ENCODE measurements at regions not wholly inside any gene's neighbourhood (a gene's known extent, or its start where the extent isn't known, plus 50 kb on each side); places are given as distances from the start of the nearest gene placed in this dataset.

- no peaks in the 10 kb centered on the region for H3K27me3 Mint-ChIP-seq (ENCODE audit: low read depth in 3 of 3)
- Histone ChIP-seq H4K20me1 (ENCODE audit: insufficient read depth, low read length) (no peaks in the 10 kb centered on the region), H3K9ac (ENCODE audit: insufficient read depth, low read length, poor library complexity, severe bottlenecking) (no peak overlapping the region), H3K4me1 (ENCODE audit: control insufficient read depth in 1 of 2, insufficient read depth in 2 of 2, low read length in 2 of 2) (no peaks in the 10 kb centered on the region), H3K4me2 (replicated peaks; ENCODE audit: extremely low read depth, low read length, poor library complexity, severe bottlenecking) (no peak overlapping the region), H3K9me3 (replicated peaks in 1 of 2; ENCODE audit: control insufficient read depth in 1 of 2, insufficient read depth in 1 of 2, low read length in 2 of 2) (no peaks in the 10 kb centered on the region), H3K4me3 (replicated peaks in 1 of 3; ENCODE audit: low read depth in 2 of 3, low read length in 3 of 3) (no peak overlapping the region), H3K27me3 (ENCODE audit: control insufficient read depth in 2 of 2, insufficient read depth in 2 of 2, low read length in 2 of 2) (no peaks in the 10 kb centered on the region), H3K79me2 (ENCODE audit: insufficient read depth, low read length) (no peaks in the 10 kb centered on the region), H3K27ac (ENCODE audit: low read depth in 1 of 2, low read length in 2 of 2) (no peak overlapping the region), H2AFZ (ENCODE audit: insufficient read depth, low read depth, low read length, poor library complexity, severe bottlenecking) (no peak overlapping the region), H3K36me3 (replicated peaks in 1 of 2; ENCODE audit: control insufficient read depth in 1 of 2, insufficient read depth in 2 of 2, low read length in 2 of 2) (no peaks in the 10 kb centered on the region)
- intact Hi-C loops (cut with micrococcal nuclease) = no loop called here
- peaks cover 0 to 6% (median 0%) of the 10 kb centered on the region in 7 donors for H3K9me3 Mint-ChIP-seq
- H3K36me3 Mint-ChIP-seq = no peaks in the 10 kb centered on the region
- no peaks in the 10 kb centered on the region for H3K4me1 Mint-ChIP-seq
- 94% methylated on average over 2 of the region's 6 CpGs for WGBS (ENCODE audit: insufficient coverage)
- no peak overlapping the region for H3K27ac Mint-ChIP-seq
- no peak overlapping the region for H3K4me3 Mint-ChIP-seq
- DNase-seq = no peak
- no peak for TF ChIP-seq CTCF (IDR thresholded peaks at IDR 0.05)
Measured at GRCh38 chr21:21921410-21922232, 923.4 kb downstream of the NCAM2 start.

GRCh38 chr21:21929226-21929625 is 931.0 kb downstream of the NCAM2 start:
- Histone ChIP-seq H3K79me2 (ENCODE audit: insufficient read depth, low read length) (no peaks in the 10 kb centered on the region), H3K9ac (ENCODE audit: insufficient read depth, low read length, poor library complexity, severe bottlenecking) (no peak overlapping the region), H3K9me3 (replicated peaks in 1 of 2; ENCODE audit: control insufficient read depth in 1 of 2, insufficient read depth in 1 of 2, low read length in 2 of 2) (no peaks in the 10 kb centered on the region), H4K20me1 (ENCODE audit: insufficient read depth, low read length) (no peaks in the 10 kb centered on the region), H3K4me1 (ENCODE audit: control insufficient read depth in 1 of 2, insufficient read depth in 2 of 2, low read length in 2 of 2) (no peaks in the 10 kb centered on the region), H3K27me3 (ENCODE audit: control insufficient read depth in 2 of 2, insufficient read depth in 2 of 2, low read length in 2 of 2) (no peaks in the 10 kb centered on the region), H3K4me2 (replicated peaks; ENCODE audit: extremely low read depth, low read length, poor library complexity, severe bottlenecking) (no peak overlapping the region), H3K36me3 (replicated peaks in 1 of 2; ENCODE audit: control insufficient read depth in 1 of 2, insufficient read depth in 2 of 2, low read length in 2 of 2) (no peaks in the 10 kb centered on the region), H3K27ac (ENCODE audit: low read depth in 1 of 2, low read length in 2 of 2) (no peak overlapping the region), H3K4me3 (replicated peaks in 1 of 3; ENCODE audit: low read depth in 2 of 3, low read length in 3 of 3) (no peak overlapping the region), H2AFZ (ENCODE audit: insufficient read depth, low read depth, low read length, poor library complexity, severe bottlenecking) (no peak overlapping the region)
- TF ChIP-seq CTCF (IDR thresholded peaks at IDR 0.05) = no peak
- Mint-ChIP-seq H3K9me3 (no peaks in the 10 kb centered on the region), H3K27me3 (ENCODE audit: low read depth in 3 of 3) (no peaks in the 10 kb centered on the region), H3K4me1 (no peaks in the 10 kb centered on the region), H3K4me3 (no peak overlapping the region), H3K27ac (no peak overlapping the region), H3K36me3 (no peaks in the 10 kb centered on the region)
- DNase-seq = no peak
- 80% methylated on average over 1 of the region's 1 CpG for WGBS (ENCODE audit: insufficient coverage)
- intact Hi-C loops (cut with micrococcal nuclease) = no loop called here
